ENCODE measurements at regions not wholly inside any gene's neighbourhood (a gene's known extent, or its start where the extent isn't known, plus 50 kb on each side); places are given as distances from the start of the nearest gene placed in this dataset.

- TF ChIP-seq POLR2A (IDR thresholded peaks at IDR 0.05) (no peak), CTCF (IDR thresholded peaks at IDR 0.05) (no peak)
These were observed 207.9 kb upstream of the ACVR2A start for GRCh38 chr2:147636886-147637285.

Data from testis (tissue), 2 donors.